NCI-H1930 (cell line): ENCODE measurements at regions not wholly inside any gene's neighbourhood (a gene's known extent, or its start where the extent isn't known, plus 50 kb on each side); places are given as distances from the start of the nearest gene placed in this dataset.
"Not testable (repeated sequence)": the region's sequence is repeated elsewhere in the genome, so short reads cannot be mapped to it uniquely, and the experiment has no call there.

Experiments used
- DNase-seq, 2 experiments: peaks; one replicate each; lab custom pipeline; 2025; lab: John Stamatoyannopoulos, UW

- DNase-seq = not testable (repeated sequence)
These were observed 238.3 kb upstream of the LYPLAL1 start for GRCh38 chr1:218935408-218935807.

GRCh38 chr1:218938259-218938658 is 235.4 kb upstream of the LYPLAL1 start:
- DNase-seq = no peak

- no peak for DNase-seq
These were observed 234.6 kb upstream of the LYPLAL1 start for GRCh38 chr1:218939095-218939494.

- DNase-seq = no peak
These were observed 231.2 kb upstream of the LYPLAL1 start for GRCh38 chr1:218942431-218942830.

GRCh38 chr1:218943371-218943770 is 230.3 kb upstream of the LYPLAL1 start:
- no peak for DNase-seq

- no peak for DNase-seq
These were observed 228.6 kb upstream of the LYPLAL1 start for GRCh38 chr1:218945050-218945449.

GRCh38 chr1:218946147-218946546 is 227.5 kb upstream of the LYPLAL1 start:
- no peak for DNase-seq

- DNase-seq = no peak
These were observed 225.2 kb upstream of the LYPLAL1 start for GRCh38 chr1:218948446-218948845.

- DNase-seq = no peak
These were observed 220.3 kb upstream of the LYPLAL1 start for GRCh38 chr1:218953386-218953785.

- DNase-seq = no peak
These were observed 215.7 kb upstream of the LYPLAL1 start for GRCh38 chr1:218957971-218958370.

GRCh38 chr1:218959784-218960183 is 213.9 kb upstream of the LYPLAL1 start:
- no peak for DNase-seq

- no peak for DNase-seq
These were observed 209.1 kb upstream of the LYPLAL1 start for GRCh38 chr1:218964471-218965185.

- DNase-seq = no peak
These were observed 207.9 kb upstream of the LYPLAL1 start for GRCh38 chr1:218965821-218966220.

- no peak for DNase-seq
These were observed 206.4 kb upstream of the LYPLAL1 start for GRCh38 chr1:218967254-218967653.

GRCh38 chr1:218967836-218968235 is 205.8 kb upstream of the LYPLAL1 start:
- no peak for DNase-seq

- no peak for DNase-seq
These were observed 204.7 kb upstream of the LYPLAL1 start for GRCh38 chr1:218969006-218969405.

GRCh38 chr1:218970397-218970990 is 203.2 kb upstream of the LYPLAL1 start:
- DNase-seq = no peak

GRCh38 chr1:218971156-218971555 is 202.5 kb upstream of the LYPLAL1 start:
- DNase-seq = no peak

- no peak for DNase-seq
These were observed 192.8 kb upstream of the LYPLAL1 start for GRCh38 chr1:218980881-218981280.

- DNase-seq = no peak
These were observed 191.2 kb upstream of the LYPLAL1 start for GRCh38 chr1:218982482-218982881.

- no peak for DNase-seq
These were observed 190.2 kb upstream of the LYPLAL1 start for GRCh38 chr1:218983433-218983832.

- DNase-seq = no peak
These were observed 189.8 kb upstream of the LYPLAL1 start for GRCh38 chr1:218983848-218984247.

- no peak for DNase-seq
These were observed 188.2 kb upstream of the LYPLAL1 start for GRCh38 chr1:218985424-218985984.

- no peak for DNase-seq
These were observed 186.9 kb upstream of the LYPLAL1 start for GRCh38 chr1:218986816-218987215.
